ENCODE measurements at regions not wholly inside any gene's neighbourhood (a gene's known extent, or its start where the extent isn't known, plus 50 kb on each side); places are given as distances from the start of the nearest gene placed in this dataset.

GRCh38 chr11:123245567-123245966 lies 50.5 kb upstream of the CLMP start:
- H3K36me3 ChIP-seq (ENCODE audit: low read depth), result no peaks in the 10 kb centered on the region
- TF ChIP-seq CTCF (IDR thresholded peaks at IDR 0.05), result no peak
- no peak overlapping the region for H3K4me3 ChIP-seq
- intact Hi-C loops (cut with DNase I, micrococcal nuclease), result no loop called here
- DNase-seq, result no peak
- no peaks in the 10 kb centered on the region for H3K4me1 ChIP-seq (ENCODE audit: low read depth)
- peak; percentile 60 for ATAC-seq
- H3K9me3 ChIP-seq, result no peaks in the 10 kb centered on the region

All from mucosa of descending colon (tissue), 3 donors.